Astrocyte of the cerebellum (primary cell): ENCODE measurements at regions not wholly inside any gene's neighbourhood (a gene's known extent, or its start where the extent isn't known, plus 50 kb on each side); places are given as distances from the start of the nearest gene placed in this dataset.
A peak's percentile ranks its signal among the peaks of the same experiment; 100 is the strongest.

Experiments
- DNase-seq: peaks from one replicate; pipeline ENCODE4 v3.0.0-alpha.2; 2011; ENCODE audit warnings: low read depth
- H3K4me3 ChIP-seq: 2 replicates; pipeline ENCODE4 v1.5.1; 2011; ENCODE audit warnings: mild to moderate bottlenecking, low read depth, low read length, moderate library complexity
- CTCF ChIP-seq: IDR thresholded peaks from 2 replicates; pipeline ENCODE4 v1.5.1; 2012; ENCODE audit warnings: low read length, low read depth, moderate library complexity, mild to moderate bottlenecking; ENCODE audit errors: missing control alignments
- in situ Hi-C: cut with HindIII; loops from 2 replicates; pipeline ENCODE4 v1.10.0; 2017; ENCODE audit warnings: low sequenced_read_pairs

- no peak for DNase-seq
- H3K4me3 ChIP-seq, result no peak overlapping the region
- in situ Hi-C loops, result no loop called here
- no peak for TF ChIP-seq CTCF
Observed at GRCh38 chr9:82122731-82123130, 134.2 kb downstream of the SPATA31D1 start.

DNA sequence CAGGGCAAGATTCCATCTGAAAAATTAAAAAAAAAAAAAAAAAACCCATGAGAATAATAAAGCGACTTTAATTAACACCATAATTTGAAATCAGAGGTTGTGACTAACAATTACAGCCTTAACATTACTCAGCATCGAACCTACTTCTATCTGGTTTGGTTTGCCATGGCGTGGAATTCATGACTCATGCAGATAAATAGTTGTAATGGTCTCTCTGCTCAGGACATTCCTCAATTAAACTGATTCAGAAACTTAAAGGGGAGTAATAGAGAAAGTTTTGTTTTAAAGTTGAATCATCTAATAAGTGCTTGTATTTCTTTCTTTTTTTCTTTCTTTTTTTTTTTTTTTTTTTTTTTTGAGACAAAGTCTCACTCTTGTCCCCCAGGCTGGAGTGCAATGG is 135.5 kb downstream of the SPATA31D1 start:
- peak; percentile 32 for DNase-seq
- no peak for TF ChIP-seq CTCF
- in situ Hi-C loops, result no loop called here
- no peak overlapping the region for H3K4me3 ChIP-seq

DNA sequence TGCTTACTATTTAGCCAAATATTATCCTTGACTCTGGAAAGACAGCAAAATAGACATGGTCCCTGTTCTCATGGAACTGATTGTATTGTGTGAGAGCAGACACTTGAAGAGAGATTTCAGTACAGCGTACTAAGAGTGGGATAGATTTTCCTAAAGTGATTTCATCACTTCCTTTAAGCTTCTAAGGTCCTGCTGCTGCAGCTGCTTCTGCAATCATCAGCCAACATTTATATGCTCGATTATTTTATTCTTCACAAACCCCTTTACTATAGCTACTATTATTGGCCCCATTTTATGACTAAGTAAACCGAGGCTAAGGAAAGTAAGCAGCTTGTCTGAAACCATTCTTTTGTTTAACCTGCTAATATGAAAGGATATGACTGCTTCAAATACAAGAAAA is 137.7 kb downstream of the SPATA31D1 start:
- H3K4me3 ChIP-seq, result no peak overlapping the region
- DNase-seq, result no peak
- TF ChIP-seq CTCF, result no peak
- in situ Hi-C loops, result no loop called here

DNA sequence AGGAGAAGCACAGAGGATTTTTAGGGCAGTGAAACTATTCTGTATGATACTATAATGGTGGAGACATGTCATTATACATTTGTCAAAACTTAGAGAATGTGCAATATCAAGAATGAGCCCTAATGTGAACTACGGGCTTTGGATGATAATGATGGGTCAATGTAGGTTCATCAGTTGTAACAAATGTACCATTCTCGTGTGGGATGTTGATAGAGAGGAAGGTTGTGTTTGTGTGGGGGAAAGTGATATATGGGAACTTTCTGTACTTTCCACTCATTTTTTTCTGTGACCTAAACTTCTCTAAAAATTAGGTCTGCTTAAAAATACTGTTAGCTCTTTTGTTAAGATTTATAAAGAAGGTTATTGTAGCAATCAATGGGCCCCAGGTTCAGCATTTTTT is 138.9 kb downstream of the SPATA31D1 start:
- TF ChIP-seq CTCF, result no peak
- DNase-seq, result no peak
- in situ Hi-C loops, result no loop called here
- H3K4me3 ChIP-seq, result no peak overlapping the region

DNA sequence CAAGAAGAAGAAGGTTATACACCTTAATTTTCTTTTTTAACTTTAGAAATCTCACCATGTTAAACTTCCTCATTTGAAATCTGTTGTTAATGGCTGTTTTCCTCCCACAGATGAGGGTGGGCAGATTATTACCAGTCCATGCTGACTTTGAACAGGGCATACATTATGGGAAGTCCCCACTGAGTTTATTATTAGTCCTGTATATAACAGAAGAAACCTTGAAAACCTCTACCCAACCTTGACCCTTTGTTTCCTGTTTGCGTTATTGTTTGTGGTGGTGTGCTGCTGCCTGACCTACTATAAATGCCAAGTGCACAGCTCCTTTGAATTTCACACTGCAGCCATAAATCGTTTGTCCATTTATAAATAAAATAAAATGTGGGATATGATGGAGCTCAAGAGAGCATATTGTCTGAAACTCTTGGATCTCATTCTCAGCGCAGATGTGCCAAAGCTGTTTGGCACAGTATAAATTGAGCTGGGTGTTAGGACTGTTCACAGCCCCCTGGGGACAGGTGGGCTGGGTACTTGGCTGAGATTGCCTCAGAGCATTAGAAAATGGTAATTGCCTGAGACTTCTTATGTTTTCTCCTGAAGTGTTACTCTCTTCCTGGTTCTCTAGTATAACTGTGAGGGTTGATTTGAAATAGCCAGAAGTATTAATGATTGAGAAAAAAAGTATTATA is 139.6 kb downstream of the SPATA31D1 start:
- in situ Hi-C loops, result no loop called here
- H3K4me3 ChIP-seq, result no peak overlapping the region
- no peak for DNase-seq
- TF ChIP-seq CTCF, result no peak

GRCh38 chr9:82129708-82130107 is 141.1 kb downstream of the SPATA31D1 start:
- no peak overlapping the region for H3K4me3 ChIP-seq
- TF ChIP-seq CTCF, result no peak
- in situ Hi-C loops, result loop anchor here (5.0 kb wide), 1 partner anchor 78 kb away; no protein-coding TSS in a partner anchor
- no peak for DNase-seq
